SK-N-SH (cell line): ENCODE measurements at regions not wholly inside any gene's neighbourhood (a gene's known extent, or its start where the extent isn't known, plus 50 kb on each side); places are given as distances from the start of the nearest gene placed in this dataset.

ENCODE experiments used
- CTCF ChIA-PET: fragments of 300-600, 350-600 bp; formaldehyde crosslinking; extraction: SDS; loops from one replicate; lab custom pipeline; 2021; lab: Yijun Ruan, JAX
- POLR2A ChIA-PET: fragments of 350-600 bp; sonication (Branson Sonifier 250); formaldehyde crosslinking; extraction: SDS; loops from one replicate; lab custom pipeline; 2020; ENCODE audit warnings: antibody characterized with exemption, inconsistent platforms; lab: Yijun Ruan, JAX
- DNase-seq: peaks from one replicate; pipeline ENCODE4 v3.0.0; 2012
- H2AFZ ChIP-seq: fragments of 200-600 bp; sonication (generic); 2 replicates; pipeline ENCODE4 v1.8.1; 2016; ENCODE audit warnings: antibody characterized with exemption, mild to moderate bottlenecking, low read depth
- H3F3A ChIP-seq: fragments of 200-600 bp; sonication (generic); replicated peaks from 2 replicates; pipeline ENCODE3; 2016; ENCODE audit warnings: antibody characterized with exemption, mild to moderate bottlenecking; ENCODE audit not compliant: insufficient read depth
- H3K27ac ChIP-seq, 2 experiments: fragments of 200-500 bp in 1 of 2; fragments of 200-600 bp in 1 of 2; sonication (Bioruptor generic) in 1 of 2; sonication (generic), shearing (Covaris generic) in 1 of 2; 2 replicates each; pipeline versions ENCODE4 v1.5.1 to v1.6.1; 2014 to 2016; ENCODE audit warnings: low read depth in 2 of 2, inconsistent platforms in 1 of 2, low read length in 1 of 2, mild to moderate bottlenecking in 1 of 2, mixed read lengths in 1 of 2
- H3K27me3 ChIP-seq: fragments of 200-600 bp; sonication (generic), shearing (Covaris generic); 2 replicates; pipeline ENCODE4 v1.6.1; 2016; ENCODE audit warnings: mixed run types; ENCODE audit not compliant: insufficient read depth
- H3K36me3 ChIP-seq, 2 experiments: fragments of 200-500 bp in 1 of 2; fragments of 200-600 bp in 1 of 2; sonication (Bioruptor generic) in 1 of 2; sonication (generic) in 1 of 2; replicated peaks in 1 of 2; 2 replicates each; pipeline versions ENCODE3 to v1.5.1; 2014 to 2016; ENCODE audit warnings: low read length in 1 of 2, mild to moderate bottlenecking in 1 of 2; ENCODE audit not compliant: insufficient read depth in 2 of 2, control insufficient read depth in 1 of 2
- H3K4me1 ChIP-seq, 2 experiments: fragments of 200-500 bp in 1 of 2; fragments of 200-600 bp in 1 of 2; sonication (Bioruptor generic) in 1 of 2; sonication (generic), shearing (Covaris generic) in 1 of 2; 2 replicates each; pipeline versions ENCODE4 v1.5.1 to v1.6.1; 2014 to 2016; ENCODE audit warnings: low read depth in 1 of 2, low read length in 1 of 2, mixed run types in 1 of 2; ENCODE audit not compliant: insufficient read depth in 2 of 2, control insufficient read depth in 1 of 2
- H3K4me2 ChIP-seq: fragments of 200-600 bp; sonication (generic), shearing (Covaris generic); 2 replicates; pipeline ENCODE4 v1.6.1; 2017; ENCODE audit warnings: mixed run types
- H3K4me3 ChIP-seq, 2 experiments: fragments of 200-500 bp in 1 of 2; fragments of 200-600 bp in 1 of 2; sonication (Bioruptor generic) in 1 of 2; sonication (generic), shearing (Covaris generic) in 1 of 2; 2 replicates each; pipeline versions ENCODE4 v1.5.1 to v1.8.1; 2014 to 2016; ENCODE audit warnings: low read depth in 2 of 2, inconsistent platforms in 1 of 2, low read length in 1 of 2, mild to moderate bottlenecking in 1 of 2, mixed read lengths in 1 of 2, moderate library complexity in 1 of 2
- H3K79me2 ChIP-seq: fragments of 200-600 bp; sonication (generic); 2 replicates; pipeline ENCODE4 v1.8.1; 2017; ENCODE audit warnings: mild to moderate bottlenecking; ENCODE audit not compliant: insufficient read depth
- H3K9ac ChIP-seq: fragments of 200-600 bp; sonication (generic); 2 replicates; pipeline ENCODE4 v1.6.1; 2017; ENCODE audit warnings: mixed run types
- H3K9me2 ChIP-seq: fragments of 200-600 bp; sonication (generic); 2 replicates; pipeline ENCODE4 v1.6.1; 2017; ENCODE audit warnings: mixed run types
- H3K9me3 ChIP-seq: fragments of 200-600 bp; sonication (generic); 2 replicates; pipeline ENCODE4 v1.6.1; 2017; ENCODE audit warnings: mixed run types, mild to moderate bottlenecking, moderate library complexity
- H4K20me1 ChIP-seq: fragments of 200-600 bp; sonication (generic); 2 replicates; pipeline ENCODE4 v1.6.1; 2017; ENCODE audit warnings: mild to moderate bottlenecking, mixed run types; ENCODE audit not compliant: insufficient read depth
- EZH2phosphoT487 ChIP-seq: fragments of 200-600 bp; sonication (generic); IDR thresholded peaks from 2 replicates; pipeline ENCODE4 v1.6.1; 2017; ENCODE audit warnings: low read depth, mixed run types, mild to moderate bottlenecking, antibody characterized with exemption, moderate library complexity, borderline replicate concordance
- FOSL2 ChIP-seq: IDR thresholded peaks from 2 replicates; pipeline ENCODE4 v1.4.0; 2012; ENCODE audit warnings: low read depth, mild to moderate bottlenecking, moderate library complexity, borderline replicate concordance
- FOXM1 ChIP-seq: IDR thresholded peaks from 2 replicates; pipeline ENCODE4 v1.4.0; 2012; ENCODE audit warnings: low read depth, mild to moderate bottlenecking
- GABPA ChIP-seq: IDR thresholded peaks from 2 replicates; pipeline ENCODE4 v1.4.0; 2012; ENCODE audit warnings: low read depth, mild to moderate bottlenecking
- GATA2 ChIP-seq: sonication (generic); formaldehyde crosslinking; IDR thresholded peaks from 2 replicates; pipeline ENCODE4 v1.5.0; 2020; ENCODE audit warnings: mild to moderate bottlenecking, missing genetic modification reagents
- JUND ChIP-seq: IDR thresholded peaks from 2 replicates; pipeline ENCODE4 v1.4.0; 2012
- MEF2A ChIP-seq: IDR thresholded peaks from 2 replicates; pipeline ENCODE4 v1.4.0; 2012; ENCODE audit warnings: low read depth, borderline replicate concordance
- MXI1 ChIP-seq: IDR thresholded peaks from 2 replicates; pipeline ENCODE4 v1.6.1; 2012; ENCODE audit warnings: mild to moderate bottlenecking, low read depth, low read length, improper control_type of control experiment
- NRF1 ChIP-seq: IDR thresholded peaks from 2 replicates; pipeline ENCODE4 v1.6.1; 2012; ENCODE audit warnings: low read depth, mild to moderate bottlenecking, low read length
- RAD21 ChIP-seq: IDR thresholded peaks from 2 replicates; pipeline ENCODE4 v1.6.1; 2012; ENCODE audit warnings: mild to moderate bottlenecking, low read length
- RXRA ChIP-seq: IDR thresholded peaks from 2 replicates; pipeline ENCODE4 v1.4.0; 2012; ENCODE audit warnings: low read depth, mild to moderate bottlenecking, borderline replicate concordance
- SMC3 ChIP-seq: IDR thresholded peaks from 2 replicates; pipeline ENCODE4 v1.6.1; 2012; ENCODE audit warnings: low read depth, low read length, improper control_type of control experiment
- USF1 ChIP-seq: IDR thresholded peaks from 2 replicates; pipeline ENCODE4 v1.4.0; 2012; ENCODE audit warnings: low read depth, borderline replicate concordance
- ZBTB33 ChIP-seq: IDR thresholded peaks from 2 replicates; pipeline ENCODE4 v1.4.0; 2012; ENCODE audit warnings: low read depth, borderline replicate concordance
- TF ChIP-seq, protein P1 (sequence below): IDR thresholded peaks from 2 replicates; pipeline ENCODE4 v1.6.1; 2012; ENCODE audit warnings: mild to moderate bottlenecking, low read depth, low read length, moderate library complexity
- TF ChIP-seq, protein P2 (sequence below): IDR thresholded peaks from 2 replicates; pipeline ENCODE4; 2012
- TF ChIP-seq, protein P3 (sequence below): fragments of 150-350 bp; IDR thresholded peaks from 2 replicates; pipeline ENCODE4 v1.6.1; 2016; ENCODE audit warnings: mild to moderate bottlenecking, low read depth, low read length
- TF ChIP-seq, protein P4 (sequence below): IDR thresholded peaks from 2 replicates; pipeline ENCODE4 v1.4.0; 2012; ENCODE audit warnings: low read depth

- Histone ChIP-seq H3K9me3 (0 out of 2 replicates have a peak, but pooled peaks cover 3% of the 10 kb centered on the region), H4K20me1 (no peaks in the 10 kb centered on the region), H3K27ac (no peak overlapping the region), H3K4me3 (no peak overlapping the region), H3K79me2 (no peaks in the 10 kb centered on the region), H3K4me2 (no peak overlapping the region), H3K9ac (no peak overlapping the region), H3K4me1 (no peaks in the 10 kb centered on the region; a peak in 1 of 4 replicates), H3K27me3 (no peaks in the 10 kb centered on the region), H3K9me2 (no peaks in the 10 kb centered on the region), H3K36me3 (no peaks in the 10 kb centered on the region), H2AFZ (no peak overlapping the region), H3F3A (no peaks in the 10 kb centered on the region)
- CTCF ChIA-PET, result no interaction called here
- TF ChIP-seq, protein P1, sequence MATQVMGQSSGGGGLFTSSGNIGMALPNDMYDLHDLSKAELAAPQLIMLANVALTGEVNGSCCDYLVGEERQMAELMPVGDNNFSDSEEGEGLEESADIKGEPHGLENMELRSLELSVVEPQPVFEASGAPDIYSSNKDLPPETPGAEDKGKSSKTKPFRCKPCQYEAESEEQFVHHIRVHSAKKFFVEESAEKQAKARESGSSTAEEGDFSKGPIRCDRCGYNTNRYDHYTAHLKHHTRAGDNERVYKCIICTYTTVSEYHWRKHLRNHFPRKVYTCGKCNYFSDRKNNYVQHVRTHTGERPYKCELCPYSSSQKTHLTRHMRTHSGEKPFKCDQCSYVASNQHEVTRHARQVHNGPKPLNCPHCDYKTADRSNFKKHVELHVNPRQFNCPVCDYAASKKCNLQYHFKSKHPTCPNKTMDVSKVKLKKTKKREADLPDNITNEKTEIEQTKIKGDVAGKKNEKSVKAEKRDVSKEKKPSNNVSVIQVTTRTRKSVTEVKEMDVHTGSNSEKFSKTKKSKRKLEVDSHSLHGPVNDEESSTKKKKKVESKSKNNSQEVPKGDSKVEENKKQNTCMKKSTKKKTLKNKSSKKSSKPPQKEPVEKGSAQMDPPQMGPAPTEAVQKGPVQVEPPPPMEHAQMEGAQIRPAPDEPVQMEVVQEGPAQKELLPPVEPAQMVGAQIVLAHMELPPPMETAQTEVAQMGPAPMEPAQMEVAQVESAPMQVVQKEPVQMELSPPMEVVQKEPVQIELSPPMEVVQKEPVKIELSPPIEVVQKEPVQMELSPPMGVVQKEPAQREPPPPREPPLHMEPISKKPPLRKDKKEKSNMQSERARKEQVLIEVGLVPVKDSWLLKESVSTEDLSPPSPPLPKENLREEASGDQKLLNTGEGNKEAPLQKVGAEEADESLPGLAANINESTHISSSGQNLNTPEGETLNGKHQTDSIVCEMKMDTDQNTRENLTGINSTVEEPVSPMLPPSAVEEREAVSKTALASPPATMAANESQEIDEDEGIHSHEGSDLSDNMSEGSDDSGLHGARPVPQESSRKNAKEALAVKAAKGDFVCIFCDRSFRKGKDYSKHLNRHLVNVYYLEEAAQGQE, result no peak
- no peak for TF ChIP-seq SMC3
- TF ChIP-seq RXRA, result no peak
- no peak for TF ChIP-seq EZH2phosphoT487
- no peak for TF ChIP-seq MXI1
- TF ChIP-seq JUND, result no peak
- no peak for TF ChIP-seq GABPA
- TF ChIP-seq, protein P2, sequence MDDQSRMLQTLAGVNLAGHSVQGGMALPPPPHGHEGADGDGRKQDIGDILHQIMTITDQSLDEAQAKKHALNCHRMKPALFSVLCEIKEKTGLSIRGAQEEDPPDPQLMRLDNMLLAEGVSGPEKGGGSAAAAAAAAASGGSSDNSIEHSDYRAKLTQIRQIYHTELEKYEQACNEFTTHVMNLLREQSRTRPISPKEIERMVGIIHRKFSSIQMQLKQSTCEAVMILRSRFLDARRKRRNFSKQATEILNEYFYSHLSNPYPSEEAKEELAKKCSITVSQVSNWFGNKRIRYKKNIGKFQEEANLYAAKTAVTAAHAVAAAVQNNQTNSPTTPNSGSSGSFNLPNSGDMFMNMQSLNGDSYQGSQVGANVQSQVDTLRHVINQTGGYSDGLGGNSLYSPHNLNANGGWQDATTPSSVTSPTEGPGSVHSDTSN, result no peak
- no peak for TF ChIP-seq FOSL2
- TF ChIP-seq NRF1, result no peak
- TF ChIP-seq ZBTB33, result no peak
- TF ChIP-seq USF1, result no peak
- TF ChIP-seq RAD21, result no peak
- no peak for TF ChIP-seq GATA2 (CRISPR knock-in tag)
- no peak for TF ChIP-seq FOXM1
- TF ChIP-seq, protein P3, sequence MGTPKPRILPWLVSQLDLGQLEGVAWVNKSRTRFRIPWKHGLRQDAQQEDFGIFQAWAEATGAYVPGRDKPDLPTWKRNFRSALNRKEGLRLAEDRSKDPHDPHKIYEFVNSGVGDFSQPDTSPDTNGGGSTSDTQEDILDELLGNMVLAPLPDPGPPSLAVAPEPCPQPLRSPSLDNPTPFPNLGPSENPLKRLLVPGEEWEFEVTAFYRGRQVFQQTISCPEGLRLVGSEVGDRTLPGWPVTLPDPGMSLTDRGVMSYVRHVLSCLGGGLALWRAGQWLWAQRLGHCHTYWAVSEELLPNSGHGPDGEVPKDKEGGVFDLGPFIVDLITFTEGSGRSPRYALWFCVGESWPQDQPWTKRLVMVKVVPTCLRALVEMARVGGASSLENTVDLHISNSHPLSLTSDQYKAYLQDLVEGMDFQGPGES, result no peak
- no peak for TF ChIP-seq MEF2A
- TF ChIP-seq, protein P4, sequence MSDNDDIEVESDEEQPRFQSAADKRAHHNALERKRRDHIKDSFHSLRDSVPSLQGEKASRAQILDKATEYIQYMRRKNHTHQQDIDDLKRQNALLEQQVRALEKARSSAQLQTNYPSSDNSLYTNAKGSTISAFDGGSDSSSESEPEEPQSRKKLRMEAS, result no peak
- no peak for DNase-seq
- POLR2A ChIA-PET, result no interaction called here
Observed at GRCh38 chr6:164370773-164371172, 938.6 kb downstream of the C6orf118 start.
